OCI-M2 (cell line): ENCODE measurements at regions not wholly inside any gene's neighbourhood (a gene's known extent, or its start where the extent isn't known, plus 50 kb on each side); places are given as distances from the start of the nearest gene placed in this dataset.
"Not testable (repeated sequence)": the region's sequence is repeated elsewhere in the genome, so short reads cannot be mapped to it uniquely, and the experiment has no call there.

Experiments used
- DNase-seq: peaks from one replicate; lab custom pipeline; 2025; ENCODE audit not compliant: unreplicated experiment; lab: John Stamatoyannopoulos, UW

DNA sequence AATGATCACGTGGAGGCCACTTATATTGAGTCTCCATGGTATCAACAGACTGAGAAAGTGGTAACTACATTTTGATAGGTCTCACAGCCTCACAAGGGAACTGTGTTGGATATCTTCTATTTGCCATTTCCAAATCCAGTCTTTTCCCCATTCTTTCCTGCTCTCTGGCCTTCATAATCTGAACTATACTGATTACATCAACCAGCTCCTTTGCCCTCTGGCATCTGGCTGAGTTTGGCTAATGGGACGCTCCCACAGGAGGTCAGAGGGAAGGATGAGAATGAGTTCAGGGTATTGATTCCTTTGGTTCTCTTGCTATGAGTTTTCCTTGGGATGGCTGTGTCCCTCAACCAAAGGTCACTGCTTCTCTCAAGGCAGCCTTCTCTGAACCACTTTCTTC, 152.6 kb downstream of the RTL9 start:
- no peak for DNase-seq

DNA sequence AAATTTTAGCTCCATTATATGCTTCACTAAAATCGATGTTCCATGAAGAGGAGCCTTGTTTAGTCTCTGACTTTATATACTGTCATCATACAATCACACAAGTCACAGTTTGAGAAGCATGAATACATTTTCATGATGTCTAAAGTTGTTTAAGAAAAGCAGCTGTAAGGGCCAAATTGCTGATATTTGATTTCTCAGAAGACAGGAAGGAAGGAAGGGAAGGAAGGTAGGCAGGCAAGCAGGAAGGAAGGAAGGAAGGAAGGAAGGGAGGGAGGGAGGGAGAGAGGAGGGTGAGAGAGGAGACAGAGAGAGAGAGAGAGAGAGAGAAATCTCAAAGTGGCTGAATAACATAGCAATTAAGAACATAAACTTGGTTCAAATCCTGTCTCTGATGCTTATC, 153.7 kb downstream of the RTL9 start:
- no peak for DNase-seq

DNA sequence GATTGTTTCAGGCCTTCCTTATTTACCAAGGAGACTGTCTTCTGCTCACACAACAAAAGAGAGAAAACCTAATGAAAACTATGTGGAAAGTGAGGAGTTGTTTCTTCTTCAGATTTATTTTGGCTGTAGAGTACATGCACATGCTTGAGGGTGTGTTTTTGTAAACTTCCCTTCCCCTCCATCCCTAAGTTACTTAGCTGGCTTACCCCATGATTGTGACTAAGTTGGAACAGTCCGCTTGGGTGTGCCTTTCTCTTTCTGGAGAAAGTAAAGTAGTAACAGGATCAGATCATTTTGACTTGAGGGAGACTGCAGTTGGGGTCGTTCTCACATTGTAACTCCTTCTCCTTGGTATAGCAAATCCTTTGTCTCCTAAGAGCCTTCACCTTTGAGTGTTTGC, 155.9 kb downstream of the RTL9 start:
- no peak for DNase-seq

DNA sequence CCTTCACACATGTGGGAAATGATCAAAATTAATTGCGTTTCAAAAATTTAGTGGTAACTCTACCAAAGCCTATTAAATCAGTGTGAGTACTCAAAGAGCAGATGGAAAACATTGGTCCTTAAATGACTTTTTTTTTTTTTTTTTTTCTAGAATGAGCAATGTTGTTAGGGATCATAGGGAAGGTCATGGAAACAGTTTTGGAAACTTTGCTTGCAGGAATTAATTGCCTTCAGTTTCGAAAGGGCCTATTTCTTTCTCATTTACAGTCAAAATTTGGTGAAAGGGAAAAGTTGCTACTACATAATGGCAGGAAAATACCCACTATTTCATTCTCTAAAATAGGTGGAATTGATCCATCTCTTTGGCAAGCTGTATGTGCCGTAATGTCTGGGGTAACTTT, 160.9 kb downstream of the RTL9 start:
- no peak for DNase-seq

DNA sequence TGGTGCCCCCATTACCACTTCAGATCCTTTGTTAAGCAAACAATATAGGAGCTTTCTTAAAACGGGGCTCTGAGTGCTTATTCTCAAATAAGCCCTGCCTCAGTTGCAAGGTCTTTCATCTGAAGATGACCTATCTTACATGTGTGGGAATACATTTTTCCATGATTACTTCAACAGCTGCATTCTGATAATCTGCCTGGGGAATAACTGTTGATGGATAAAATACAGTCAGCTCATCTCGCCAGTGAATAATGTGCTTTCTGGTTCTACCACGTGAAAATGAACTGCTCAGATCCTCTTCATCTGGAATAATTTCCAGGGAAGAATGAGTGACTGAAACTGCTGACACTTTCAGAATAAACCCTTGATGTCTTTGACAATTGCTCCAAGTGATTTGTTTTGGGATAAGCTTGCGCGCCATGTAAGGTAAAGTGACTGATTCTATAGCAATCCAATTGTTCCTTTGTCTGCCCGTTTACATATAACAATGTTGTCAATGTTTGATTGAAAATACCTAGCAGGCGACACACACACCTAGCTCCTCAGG, 161.3 kb downstream of the RTL9 start:
- DNase-seq: no peak

DNA sequence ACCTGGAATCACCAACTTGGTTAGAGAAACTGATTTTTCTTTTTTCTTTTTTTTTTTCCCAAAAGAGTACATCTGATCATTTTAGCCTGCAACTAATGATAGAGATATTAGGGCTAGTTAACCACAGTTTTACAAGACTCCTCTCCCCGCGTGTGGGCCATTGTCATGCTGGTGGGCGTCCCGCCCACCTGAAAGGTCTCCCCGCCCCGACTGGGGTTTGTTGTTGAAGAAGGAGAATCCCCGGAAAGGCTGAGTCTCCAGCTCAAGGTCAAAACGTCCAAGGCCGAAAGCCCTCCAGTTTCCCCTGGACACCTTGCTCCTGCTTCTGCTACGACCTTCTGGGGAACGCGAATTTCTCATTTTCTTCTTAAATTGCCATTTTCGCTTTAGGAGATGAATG, 162.0 kb downstream of the RTL9 start:
- DNase-seq: not testable (repeated sequence)

DNA sequence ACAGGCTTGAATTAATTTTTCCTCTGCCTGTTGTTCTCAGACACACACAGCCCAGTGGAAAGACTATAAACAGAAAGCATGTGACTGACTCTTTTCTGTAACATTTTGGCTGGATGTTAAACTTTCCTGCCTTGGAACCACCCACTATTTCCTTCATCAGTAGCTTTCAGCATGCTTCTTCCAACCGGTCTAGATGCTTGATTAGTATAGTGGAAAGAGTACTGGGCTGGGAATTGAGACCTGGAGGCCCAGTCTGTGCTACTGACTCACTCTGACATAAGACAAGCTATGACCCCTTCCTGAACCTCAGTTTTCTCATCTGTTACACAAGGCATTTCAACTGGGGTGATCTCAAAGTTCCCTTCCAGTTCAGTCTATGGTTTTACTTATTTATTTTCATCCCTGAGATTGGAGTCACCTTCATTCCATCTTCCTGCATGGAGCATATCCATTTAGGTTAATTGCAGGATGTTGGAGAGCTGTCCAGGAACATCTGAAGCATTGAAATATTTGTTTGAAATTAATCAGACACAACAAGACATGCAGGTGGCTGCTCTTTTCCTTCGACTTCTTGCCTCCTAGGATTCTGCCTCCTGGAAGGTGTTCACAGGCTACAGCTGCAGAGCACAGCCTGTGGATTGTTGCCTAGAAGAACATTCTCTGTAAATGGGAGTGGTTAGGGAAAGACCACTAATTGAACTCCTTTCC, 173.4 kb downstream of the RTL9 start:
- no peak for DNase-seq

DNA sequence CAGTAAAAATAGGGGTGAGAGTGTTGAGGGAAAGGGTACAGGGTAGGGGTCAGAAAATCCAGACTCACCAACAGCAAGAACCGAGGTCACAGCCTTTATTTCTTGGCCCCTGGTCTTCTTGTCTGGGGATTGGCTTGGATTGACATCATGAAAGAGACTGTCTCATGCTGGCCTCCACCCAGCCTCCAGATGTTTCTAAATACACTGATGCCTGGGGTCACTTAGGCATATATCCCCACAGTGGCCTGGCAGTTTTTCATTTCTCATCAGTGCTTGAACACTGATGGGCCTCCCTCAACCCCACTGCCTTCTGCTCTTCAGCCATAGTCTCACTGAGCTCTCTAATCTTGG, 173.9 kb downstream of the RTL9 start:
- DNase-seq: no peak

DNA sequence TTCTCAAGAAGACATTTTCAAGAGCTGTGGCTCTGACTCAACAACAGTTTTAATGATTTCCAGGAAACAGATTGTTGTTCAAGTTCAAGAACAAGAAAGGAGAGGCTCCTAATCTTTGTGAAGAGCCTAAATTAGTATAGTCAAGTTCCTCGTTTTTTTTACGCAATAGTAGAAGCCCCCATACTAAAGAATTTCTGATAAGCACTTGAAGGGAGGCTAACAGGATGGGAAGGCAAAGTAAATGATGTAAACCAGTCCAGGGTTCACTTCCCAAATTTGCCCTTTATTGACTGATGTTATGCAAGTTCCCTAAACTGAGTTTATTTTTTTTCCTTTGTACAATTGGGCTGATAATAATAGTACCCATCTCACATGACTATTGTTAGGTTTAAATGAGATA, 178.2 kb downstream of the RTL9 start:
- no peak for DNase-seq

DNA sequence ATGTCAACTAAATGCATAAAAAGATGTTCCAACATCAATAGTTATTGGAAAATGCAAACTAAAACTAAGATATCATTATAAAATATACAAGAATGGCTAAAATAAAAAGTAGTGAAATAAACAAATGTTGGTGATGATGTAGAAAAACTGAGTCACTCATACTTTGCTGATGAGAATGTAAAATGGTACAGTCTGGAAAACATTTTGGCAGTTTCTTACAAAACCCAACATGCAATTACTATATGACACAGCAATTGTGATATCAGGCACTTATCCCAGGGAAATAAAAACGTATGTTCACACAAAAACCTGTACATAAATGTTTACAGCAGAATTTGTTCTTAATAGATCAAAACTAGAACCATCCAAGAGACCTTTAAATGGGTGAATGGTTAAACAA, 182.6 kb downstream of the RTL9 start:
- no peak for DNase-seq

DNA sequence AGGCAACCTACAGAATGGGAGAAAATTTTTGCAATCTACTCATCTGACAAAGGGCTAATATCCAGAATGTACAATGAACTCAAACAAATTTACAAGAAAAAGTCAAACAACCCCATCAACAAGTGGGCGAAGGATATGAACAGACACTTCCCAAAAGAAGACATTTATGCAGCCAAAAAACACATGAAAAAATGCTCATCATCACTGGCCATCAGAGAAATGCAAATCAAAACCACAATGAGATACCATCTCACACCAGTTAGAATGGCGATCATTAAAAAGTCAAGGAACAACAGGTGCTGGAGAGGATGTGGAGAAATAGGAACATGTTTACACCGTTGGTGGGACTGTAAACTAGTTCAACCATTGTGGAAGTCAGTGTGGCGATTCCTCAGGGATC, 192.2 kb downstream of the RTL9 start:
- not testable (repeated sequence) for DNase-seq

DNA sequence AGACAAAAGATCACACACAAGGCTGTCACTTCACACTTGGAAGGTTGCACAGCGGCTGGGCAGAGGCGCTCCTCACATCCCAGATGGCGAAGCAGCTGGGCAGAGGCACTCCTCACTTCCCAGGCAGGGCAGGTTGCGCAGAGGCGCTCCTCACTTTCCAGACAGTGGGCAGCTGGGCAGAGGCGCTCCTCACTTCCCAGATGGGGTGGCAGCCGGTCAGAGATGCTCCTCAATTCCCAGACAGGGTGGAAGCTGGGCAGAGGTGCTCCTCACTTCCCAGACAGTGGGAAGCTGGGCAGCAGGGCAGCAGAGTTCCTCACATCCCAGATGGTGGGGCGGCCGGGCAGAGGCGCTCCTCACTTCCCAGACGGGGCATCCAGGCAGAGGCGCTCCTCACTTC, 199.2 kb downstream of the RTL9 start:
- DNase-seq: no peak

DNA sequence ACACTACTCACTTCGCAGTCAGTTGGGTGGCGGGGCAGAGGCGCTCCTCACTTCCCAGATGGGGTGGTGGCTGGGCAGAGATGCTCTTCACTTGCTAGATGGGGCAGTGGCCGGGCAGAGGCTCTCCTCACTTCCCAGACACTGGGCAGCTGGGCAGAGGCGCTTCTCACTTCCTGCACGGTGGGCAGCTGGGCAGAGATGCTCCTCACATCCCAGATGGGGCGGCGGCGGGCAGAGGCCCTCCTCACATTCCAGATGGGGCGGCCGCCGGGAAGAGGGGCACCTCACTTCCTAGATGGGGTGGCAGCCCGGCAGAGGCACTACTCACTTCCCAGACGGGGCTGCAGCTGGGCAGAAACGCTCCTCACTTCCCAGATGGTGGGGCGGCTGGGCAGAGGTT, 199.8 kb downstream of the RTL9 start:
- DNase-seq: no peak

DNA sequence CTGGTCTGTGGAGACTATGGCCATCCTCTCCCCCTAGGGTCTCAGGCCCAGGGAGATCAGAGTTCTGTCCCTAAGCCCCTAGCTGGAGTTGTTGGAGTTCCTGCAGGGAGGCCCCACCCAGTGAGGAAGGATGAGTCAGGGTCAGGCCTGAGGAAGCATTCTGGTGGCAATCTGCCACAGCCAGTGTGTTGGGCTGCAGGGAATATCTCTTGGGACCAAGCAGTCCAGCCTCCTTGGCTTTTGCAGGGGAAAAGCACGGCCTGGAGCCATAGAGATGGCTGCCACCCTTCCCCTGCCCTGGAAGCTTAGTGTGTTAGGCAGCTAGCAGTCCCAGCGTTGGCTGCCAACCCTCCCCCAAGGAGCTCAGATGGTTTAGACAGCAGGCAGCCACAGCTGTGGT, 202.4 kb downstream of the RTL9 start:
- no peak for DNase-seq

DNA sequence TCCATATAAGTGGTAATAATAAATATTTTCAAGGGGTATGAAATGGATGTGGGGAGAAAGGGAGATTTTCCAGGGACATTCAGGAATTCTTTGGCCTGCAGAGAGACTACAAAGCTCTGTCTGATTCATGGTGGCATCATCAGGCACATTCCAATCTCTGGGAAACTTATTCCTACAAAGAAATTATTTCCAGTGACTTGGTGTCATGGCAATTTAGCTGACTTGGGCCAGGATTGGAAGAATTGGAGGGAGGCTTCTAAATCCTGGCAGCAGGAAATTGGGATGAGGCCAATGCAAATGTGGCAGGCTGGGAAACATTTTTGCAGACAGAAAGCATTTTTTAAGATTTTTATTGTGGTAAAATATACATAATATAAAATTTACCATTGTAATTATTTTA, 204.6 kb downstream of the RTL9 start:
- no peak for DNase-seq

DNA sequence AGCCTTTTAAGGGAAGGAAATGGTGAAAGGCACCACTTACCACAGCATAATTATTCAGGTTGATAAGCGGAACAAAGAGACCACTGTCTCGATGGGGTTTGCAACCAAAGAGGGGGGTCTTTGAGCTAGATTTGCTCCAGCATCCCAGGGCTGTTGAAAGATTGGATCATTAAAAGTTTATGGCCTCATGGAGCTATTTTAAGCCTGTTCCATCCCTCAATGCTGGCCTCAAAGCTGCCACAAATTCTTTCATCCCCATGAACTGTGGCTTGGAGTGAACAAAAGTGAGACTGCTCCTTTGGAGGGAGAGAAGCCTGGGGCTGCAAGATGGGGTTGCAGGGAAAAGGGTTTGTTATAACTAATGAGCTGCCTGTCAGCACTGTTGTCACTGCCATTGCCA, 209.8 kb downstream of the RTL9 start:
- DNase-seq: no peak

DNA sequence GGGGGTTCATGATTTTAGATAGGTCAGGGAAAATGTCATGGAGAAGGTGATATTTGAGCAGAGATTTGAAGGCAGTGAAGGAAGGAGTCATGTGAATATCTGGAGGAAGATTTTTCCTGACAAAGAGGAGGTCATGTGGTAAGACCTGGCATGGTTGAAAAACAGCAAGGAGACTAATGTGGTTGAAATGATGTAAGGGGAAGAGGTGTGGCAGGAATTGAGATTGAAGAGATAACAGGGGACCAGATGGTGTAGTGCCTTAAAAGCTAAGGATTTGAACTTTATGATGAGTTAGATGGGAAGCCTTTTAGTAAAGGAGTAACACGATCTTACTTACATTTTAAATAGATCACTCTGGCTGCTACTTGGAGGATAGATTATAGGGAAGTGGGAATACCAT, 210.9 kb downstream of the RTL9 start:
- DNase-seq: no peak

DNA sequence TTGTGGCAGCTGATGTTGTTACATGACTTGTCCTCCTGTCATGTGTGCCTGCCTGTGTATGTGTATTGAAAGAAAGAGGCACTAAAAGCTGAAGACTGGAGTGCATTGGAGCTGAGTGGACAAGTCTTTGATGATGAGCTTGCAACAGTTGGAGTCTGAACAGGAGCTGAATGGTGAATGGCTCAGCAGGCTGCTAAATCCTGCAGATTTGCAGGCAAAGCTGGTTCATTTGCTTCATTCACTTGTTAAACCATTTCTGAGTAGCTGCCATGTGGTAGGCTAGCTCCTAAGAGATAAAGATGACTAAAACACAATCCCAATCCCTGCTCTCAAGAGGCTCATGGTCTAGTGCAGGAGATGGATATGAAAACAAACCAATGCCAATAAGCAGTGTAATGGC, 217.3 kb downstream of the CHRDL1 start:
- no peak for DNase-seq

DNA sequence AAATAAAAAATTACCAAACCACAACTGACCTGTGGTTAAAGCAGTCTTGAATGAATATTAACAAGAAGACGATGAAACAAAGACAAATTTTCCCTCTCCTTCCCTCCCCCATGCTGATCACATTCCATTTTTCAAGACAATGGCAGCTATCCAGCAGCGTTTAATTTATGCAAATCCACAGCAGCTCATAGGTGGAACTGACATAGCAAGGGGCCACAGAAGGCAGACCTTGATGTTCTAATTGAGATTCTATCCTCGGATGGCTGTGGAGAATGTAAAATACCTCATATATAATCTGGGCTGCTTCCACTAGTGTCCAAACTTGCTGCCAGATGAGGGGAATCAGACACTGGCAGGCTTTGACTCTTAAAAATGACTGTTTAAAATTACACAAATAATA, 211.5 kb downstream of the CHRDL1 start:
- DNase-seq: no peak

DNA sequence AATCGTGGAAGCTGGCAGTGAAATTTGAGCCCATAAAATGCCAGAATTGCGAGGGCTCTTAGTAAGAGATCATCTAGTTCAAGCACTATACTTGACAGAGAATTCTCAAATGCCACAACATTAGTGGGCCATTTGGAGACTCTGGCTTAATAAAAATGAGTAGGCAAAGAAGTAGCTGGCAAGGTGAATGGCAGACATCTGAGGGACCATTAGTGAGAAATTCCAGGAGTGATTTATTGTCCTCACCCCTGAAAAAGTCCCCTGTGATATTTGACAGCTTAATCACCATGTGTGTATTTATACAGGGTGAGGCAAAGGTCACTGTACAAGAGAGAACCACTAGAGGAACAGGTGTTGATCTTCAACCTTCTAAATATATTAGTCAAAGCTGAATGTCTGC, 207.5 kb downstream of the CHRDL1 start:
- no peak for DNase-seq

DNA sequence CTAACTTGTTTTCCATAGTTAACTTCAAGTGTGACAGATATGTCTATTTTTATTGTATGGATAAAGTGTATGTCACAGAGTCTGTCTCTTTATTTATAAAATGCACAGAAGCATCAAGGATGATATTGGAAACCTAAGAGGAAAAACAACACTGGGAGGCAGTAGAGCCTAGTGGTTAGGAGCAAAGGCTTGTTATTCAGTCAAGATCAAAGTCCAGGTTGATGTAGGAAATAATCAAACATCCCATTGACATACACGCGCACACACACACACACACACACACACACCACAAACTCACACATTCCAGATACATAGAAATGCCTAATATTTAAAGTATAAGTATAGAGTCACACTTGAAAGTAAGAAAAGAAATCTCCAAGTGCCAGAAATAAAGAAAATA, 206.8 kb downstream of the CHRDL1 start:
- no peak for DNase-seq

DNA sequence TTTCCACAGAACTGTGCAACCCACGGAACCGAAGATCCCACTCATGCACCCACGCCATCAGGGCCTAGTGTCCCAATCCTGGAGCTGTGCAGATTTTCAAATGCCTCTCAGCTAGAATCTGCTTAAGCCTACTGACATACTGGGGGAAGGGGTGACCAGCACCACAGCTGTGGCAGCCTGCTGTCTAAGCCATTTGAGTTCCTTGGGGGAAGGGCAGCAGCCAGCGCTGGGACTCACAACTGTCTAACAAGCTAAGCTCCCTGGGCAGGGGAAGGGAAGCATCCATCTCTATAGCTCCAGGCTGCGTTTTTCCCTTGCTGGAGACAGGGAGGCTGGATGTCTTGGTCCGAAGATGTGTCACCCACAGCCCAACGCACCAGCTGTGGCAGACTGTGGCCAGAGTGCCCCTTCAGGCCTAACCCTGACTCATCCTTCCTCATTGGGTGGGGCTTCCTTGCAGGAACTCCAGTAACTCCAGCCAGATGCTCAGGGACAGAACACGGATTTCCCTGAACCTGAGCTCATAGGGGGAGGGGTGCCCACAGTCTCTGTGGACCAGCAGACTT, 194.8 kb downstream of the CHRDL1 start:
- DNase-seq: no peak

DNA sequence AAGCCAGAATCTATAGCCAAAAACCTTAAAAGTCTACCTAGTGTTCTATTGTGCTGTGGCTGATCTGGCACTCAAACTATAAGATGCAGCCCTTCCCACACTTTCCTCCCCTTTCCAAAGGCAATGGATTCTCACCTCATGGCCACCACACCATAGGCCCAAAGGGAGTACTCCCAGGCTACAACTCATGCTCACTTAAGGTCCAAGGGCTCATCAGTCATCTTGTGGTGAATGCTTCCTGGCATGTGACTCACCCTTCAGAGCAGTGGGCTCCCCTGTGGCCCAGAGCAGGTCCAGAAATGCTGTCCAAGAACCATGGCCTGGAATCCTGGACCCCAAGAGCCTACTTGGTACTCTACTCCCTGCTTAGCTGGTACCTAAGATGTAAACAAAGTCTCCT, 181.0 kb downstream of the CHRDL1 start:
- no peak for DNase-seq
